K562 (cell line): ENCODE measurements at regions not wholly inside any gene's neighbourhood (a gene's known extent, or its start where the extent isn't known, plus 50 kb on each side); places are given as distances from the start of the nearest gene placed in this dataset.

Experiments
- ATF7 ChIP-seq: fragments of 450-650 bp; IDR thresholded peaks from 2 replicates; pipeline ENCODE4 v1.7.1; 2014; ENCODE audit warnings: mild to moderate bottlenecking, moderate library complexity
- BRF1 ChIP-seq: IDR thresholded peaks from 3 replicates; pipeline ENCODE4 v1.6.1; 2011; ENCODE audit warnings: borderline replicate concordance, mild to moderate bottlenecking; ENCODE audit not compliant: insufficient read length; ENCODE audit errors: extremely low read depth
- CEBPB ChIP-seq: fragments of 450-650 bp; IDR thresholded peaks from 2 replicates; pipeline ENCODE4 v1.6.1; 2016; ENCODE audit warnings: missing genetic modification characterization, missing compliant biosample characterization
- CTBP1 ChIP-seq: fragments of 450-650 bp; IDR thresholded peaks from 2 replicates; pipeline ENCODE4 v1.6.1; 2016; ENCODE audit warnings: borderline replicate concordance
- EP400 ChIP-seq: fragments of 450-650 bp; IDR thresholded peaks from 2 replicates; pipeline ENCODE4 v1.6.1; 2017; ENCODE audit warnings: antibody characterized with exemption, mild to moderate bottlenecking, moderate library complexity
- EWSR1 ChIP-seq: fragments of 450-650 bp; IDR thresholded peaks from 2 replicates; pipeline ENCODE4 v1.6.1; 2018; ENCODE audit warnings: borderline replicate concordance, mild to moderate bottlenecking, low read depth, moderate library complexity; ENCODE audit not compliant: partially characterized antibody
- FUS ChIP-seq: fragments of 200-400 bp; formaldehyde crosslinking; optimal IDR thresholded peaks from 2 replicates; pipeline ENCODE3; 2017; ENCODE audit warnings: low read depth, low read length
- HMG20B ChIP-seq: fragments of 250-450 bp; sonication (Bioruptor Pico); IDR thresholded peaks from 2 replicates; pipeline ENCODE4 v1.5.0; 2021; ENCODE audit warnings: mild to moderate bottlenecking
- HNRNPL ChIP-seq: fragments of 200-400 bp; formaldehyde crosslinking; IDR thresholded peaks from 2 replicates; pipeline ENCODE4 v1.6.1; 2017; ENCODE audit warnings: low read depth, mild to moderate bottlenecking, low read length
- ID3 ChIP-seq, 2 experiments: fragments of 250-450 bp in 1 of 2; fragments of 450-650 bp in 1 of 2; sonication (Bioruptor Pico) in 1 of 2; IDR thresholded peaks; 2 replicates each; pipeline versions ENCODE4 v1.6.1 to v1.8.0; 2016 to 2021; ENCODE audit warnings: mild to moderate bottlenecking in 2 of 2, moderate library complexity in 2 of 2, missing compliant biosample characterization in 1 of 2, missing genetic modification characterization in 1 of 2
- JUN ChIP-seq, 2 experiments: sonication (generic) in 1 of 2; formaldehyde crosslinking in 1 of 2; IDR thresholded peaks; 2 replicates each; pipeline versions ENCODE4 v1.6.1 to v1.8.0; 2012 to 2022; ENCODE audit warnings: borderline replicate concordance in 2 of 2, mild to moderate bottlenecking in 2 of 2, improper control_type of control experiment in 1 of 2, low read depth in 1 of 2, low read length in 1 of 2, missing genetic modification reagents in 1 of 2
- KLF6 ChIP-seq: fragments of 250-450 bp; sonication (Bioruptor Pico); IDR thresholded peaks from 2 replicates; pipeline ENCODE4 v1.4.0; 2020; ENCODE audit warnings: mild to moderate bottlenecking, moderate library complexity, borderline replicate concordance
- LEF1 ChIP-seq: fragments of 450-650 bp; IDR thresholded peaks from 2 replicates; pipeline ENCODE4 v1.6.1; 2016; ENCODE audit warnings: mild to moderate bottlenecking
- MYC ChIP-seq, 2 experiments: fragments of 250-450 bp in 1 of 2; sonication (Bioruptor Pico) in 1 of 2; IDR thresholded peaks; 2 replicates each; pipeline versions ENCODE4 v1.5.1 to v1.6.1; 2012 to 2021; ENCODE audit warnings: low read depth in 2 of 2, borderline replicate concordance in 1 of 2, improper control_type of control experiment in 1 of 2, low read length in 1 of 2, mild to moderate bottlenecking in 1 of 2, moderate library complexity in 1 of 2
- NR4A1 ChIP-seq, 2 experiments: fragments of 250-450 bp in 1 of 2; fragments of 450-650 bp in 1 of 2; sonication (Bioruptor Pico) in 1 of 2; IDR thresholded peaks; 2 replicates each; pipeline versions ENCODE4 v1.4.0 to v1.6.1; 2016 to 2020; ENCODE audit warnings: mild to moderate bottlenecking in 2 of 2, missing compliant biosample characterization in 1 of 2, missing genetic modification characterization in 1 of 2, moderate library complexity in 1 of 2
- PHF20 ChIP-seq: fragments of 450-650 bp; IDR thresholded peaks from 2 replicates; pipeline ENCODE4 v1.6.1; 2018; ENCODE audit not compliant: partially characterized antibody
- RFX7 ChIP-seq: fragments of 250-450 bp; sonication (Bioruptor Pico); IDR thresholded peaks from 2 replicates; pipeline ENCODE4 v1.5.1; 2021; ENCODE audit warnings: mild to moderate bottlenecking
- SMAD3 ChIP-seq: fragments of 450-650 bp; formaldehyde crosslinking; conservative IDR thresholded peaks from 2 replicates; pipeline ENCODE4 v1.4.0; 2020; ENCODE audit warnings: mild to moderate bottlenecking
- SREBF2 ChIP-seq: sonication (generic); formaldehyde crosslinking; IDR thresholded peaks from 2 replicates; pipeline ENCODE4 v1.4.0; 2020; ENCODE audit warnings: mild to moderate bottlenecking, missing genetic modification reagents
- TCF3 ChIP-seq: sonication (generic); formaldehyde crosslinking; IDR thresholded peaks from 2 replicates; pipeline ENCODE4 v1.4.0; 2020; ENCODE audit warnings: mild to moderate bottlenecking, missing genetic modification reagents
- TGIF2 ChIP-seq: sonication (generic); formaldehyde crosslinking; IDR thresholded peaks from 2 replicates; pipeline ENCODE4 v1.8.1; 2022; ENCODE audit warnings: mild to moderate bottlenecking, missing genetic modification reagents, moderate library complexity
- ZC3H4 ChIP-seq: sonication (generic); formaldehyde crosslinking; IDR thresholded peaks from 2 replicates; pipeline ENCODE4 v1.9.0; 2021; ENCODE audit warnings: missing genetic modification reagents, borderline replicate concordance
- ZNF133 ChIP-seq: fragments of 250-450 bp; sonication (Bioruptor Pico); IDR thresholded peaks from 2 replicates; pipeline ENCODE4 v1.4.0; 2020; ENCODE audit warnings: mild to moderate bottlenecking
- ZNF165 ChIP-seq: fragments of 250-450 bp; sonication (Bioruptor Pico); IDR thresholded peaks from 2 replicates; pipeline ENCODE4 v1.4.0; 2020; ENCODE audit warnings: borderline replicate concordance
- ZNF23 ChIP-seq: fragments of 250-450 bp; sonication (Bioruptor Pico); IDR thresholded peaks from 2 replicates; pipeline ENCODE4 v1.4.0; 2020; ENCODE audit warnings: mild to moderate bottlenecking
- ZNF311 ChIP-seq: fragments of 250-450 bp; sonication (Bioruptor Pico); IDR thresholded peaks from 2 replicates; pipeline ENCODE4 v1.4.0; 2020; ENCODE audit warnings: mild to moderate bottlenecking, moderate library complexity
- ZNF699 ChIP-seq: fragments of 250-450 bp; sonication (Bioruptor Pico); IDR thresholded peaks from 2 replicates; pipeline ENCODE4 v1.8.0; 2021; ENCODE audit warnings: mild to moderate bottlenecking, moderate library complexity; ENCODE audit not compliant: insufficient replicate concordance
- ZNF717 ChIP-seq: fragments of 250-450 bp; sonication (Bioruptor Pico); IDR thresholded peaks from 2 replicates; pipeline ENCODE4 v1.5.0; 2021

GRCh38 chr11:72493426-72494108, 59.2 kb upstream of the CLPB start (continued):
- TF ChIP-seq FUS (no peak), KLF6 (CRISPR knock-in tag) (no peak), JUN (IDR thresholded peaks at IDR 0.05; ENCODE audit: borderline replicate concordance, low read depth, low read length) (no peak), JUN (CRISPR knock-in tag; IDR thresholded peaks at IDR 0.05; ENCODE audit: borderline replicate concordance) (no peak), SMAD3 (CRISPR knock-in tag) (0 out of 2 replicates have a peak, but pooled peaks have one; percentile 17), ZNF699 (CRISPR knock-in tag) (no peak), CTBP1 (no peak), ZNF717 (no peak), HMG20B (CRISPR knock-in tag) (no peak), TGIF2 (CRISPR knock-in tag) (no peak), ID3 (CRISPR knock-in tag; IDR thresholded peaks at IDR 0.05) (no peak), ID3 (tag; IDR thresholded peaks at IDR 0.05) (peak; percentile 60; the same call in 1 of the 2 replicates), ZC3H4 (CRISPR knock-in tag) (no peak), BRF1 (no peak), ZNF23 (CRISPR knock-in tag) (no peak), RFX7 (CRISPR knock-in tag) (no peak), CEBPB (peak; percentile 30; the same call in 1 of the 2 replicates), MYC (IDR thresholded peaks at IDR 0.05; ENCODE audit: low read depth, low read length) (no peak; the same call in 1 of the 2 replicates), MYC (CRISPR knock-in tag; IDR thresholded peaks at IDR 0.05; ENCODE audit: borderline replicate concordance, low read depth) (no peak), ZNF165 (CRISPR knock-in tag) (no peak), ATF7 (peak; percentile 47; the same call in 1 of the 2 replicates), ZNF311 (CRISPR knock-in tag) (peak; percentile 14; the same call in 1 of the 2 replicates), TCF3 (CRISPR knock-in tag) (peak; percentile 98), EWSR1 (no peak), HNRNPL (no peak), PHF20 (no peak), SREBF2 (CRISPR knock-in tag) (no peak), EP400 (0 out of 2 replicates have a peak, but pooled peaks have one; percentile 10), NR4A1 (CRISPR knock-in tag; IDR thresholded peaks at IDR 0.05) (no peak), NR4A1 (tag; IDR thresholded peaks at IDR 0.05) (0 out of 2 replicates have a peak, but pooled peaks have one; percentile 52), ZNF133 (CRISPR knock-in tag) (no peak), LEF1 (peak; percentile 99)
